ENCODE measurements at regions not wholly inside any gene's neighbourhood (a gene's known extent, or its start where the extent isn't known, plus 50 kb on each side); places are given as distances from the start of the nearest gene placed in this dataset.

GRCh38 chr15:93719921-93720351 lies 511.4 kb upstream of the MCTP2 start:
- DNase-seq (ENCODE audit: low spot score): no peak

- no peak for DNase-seq (ENCODE audit: low spot score)
These were observed 514.6 kb upstream of the MCTP2 start for GRCh38 chr15:93716615-93717231.

- no peak for DNase-seq (ENCODE audit: low spot score)
These were observed 521.7 kb upstream of the MCTP2 start for GRCh38 chr15:93709708-93710107.

- DNase-seq (ENCODE audit: low spot score): no peak
These were observed 522.5 kb upstream of the MCTP2 start for GRCh38 chr15:93708724-93709445.

GRCh38 chr15:93707751-93708150 lies 523.6 kb upstream of the MCTP2 start:
- no peak for DNase-seq (ENCODE audit: low spot score)

GRCh38 chr15:93706495-93707292 lies 524.7 kb upstream of the MCTP2 start:
- no peak for DNase-seq (ENCODE audit: low spot score)

GRCh38 chr15:93705753-93706455 lies 525.5 kb upstream of the MCTP2 start:
- no peak for DNase-seq (ENCODE audit: low spot score)

- no peak for DNase-seq (ENCODE audit: low spot score)
These were observed 528.1 kb upstream of the MCTP2 start for GRCh38 chr15:93703092-93703739.

GRCh38 chr15:93700051-93700450 lies 531.3 kb upstream of the MCTP2 start:
- no peak for DNase-seq (ENCODE audit: low spot score)

GRCh38 chr15:93694033-93694432 lies 537.3 kb upstream of the MCTP2 start:
- no peak for DNase-seq (ENCODE audit: low spot score)

- no peak for DNase-seq (ENCODE audit: low spot score)
These were observed 547.7 kb upstream of the MCTP2 start for GRCh38 chr15:93683651-93684050.

- DNase-seq (ENCODE audit: low spot score): no peak
These were observed 559.9 kb upstream of the MCTP2 start for GRCh38 chr15:93671387-93671943.

- DNase-seq (ENCODE audit: low spot score): no peak
These were observed 560.4 kb upstream of the MCTP2 start for GRCh38 chr15:93670931-93671330.

GRCh38 chr15:93664213-93664956 lies 567.0 kb upstream of the MCTP2 start:
- no peak for DNase-seq (ENCODE audit: low spot score)

- DNase-seq (ENCODE audit: low spot score): no peak
These were observed 569.0 kb upstream of the MCTP2 start for GRCh38 chr15:93662162-93662885.

GRCh38 chr15:93658026-93658816 lies 569.2 kb upstream of the RGMA start:
- DNase-seq (ENCODE audit: low spot score): no peak

- DNase-seq (ENCODE audit: low spot score): no peak
These were observed 567.0 kb upstream of the RGMA start for GRCh38 chr15:93656041-93656440.

GRCh38 chr15:93649691-93650235 lies 560.8 kb upstream of the RGMA start:
- DNase-seq (ENCODE audit: low spot score): no peak

GRCh38 chr15:93646193-93646592 lies 557.2 kb upstream of the RGMA start:
- no peak for DNase-seq (ENCODE audit: low spot score)

All from AG08396 (cell line).